Activated CD4-positive, alpha-beta memory T cell treated with anti-CD3 and anti-CD28 coated beads, Interleukin-2, amount 10 ng/mL, durations not matched to agents 7 days and 5 days (primary cell): ENCODE measurements at regions not wholly inside any gene's neighbourhood (a gene's known extent, or its start where the extent isn't known, plus 50 kb on each side); places are given as distances from the start of the nearest gene placed in this dataset.

ENCODE experiments used
- CTCF ChIA-PET: fragments of 350-600 bp; sonication (Branson Sonifier 250); formaldehyde crosslinking; loops from one replicate; lab custom pipeline; 2021; ENCODE audit warnings: antibody characterized with exemption, inconsistent platforms; lab: Charles Lee
- POLR2A ChIA-PET: fragments of 350-600 bp; sonication (Branson Sonifier 250); formaldehyde crosslinking; loops from one replicate; lab custom pipeline; 2021; ENCODE audit warnings: antibody characterized with exemption; lab: Charles Lee
- DNase-seq: peaks from one replicate; pipeline ENCODE4 v3.0.0-alpha.2; 2020
- H3K27ac Mint-ChIP-seq: one replicate; pipeline ENCODE4 v1.8.0; 2021; ENCODE audit warnings: mild to moderate bottlenecking, mixed read lengths
- H3K27me3 Mint-ChIP-seq: one replicate; pipeline ENCODE4 v1.8.0; 2021; ENCODE audit warnings: mixed read lengths
- H3K36me3 Mint-ChIP-seq: one replicate; pipeline ENCODE4 v1.8.0; 2021; ENCODE audit warnings: low read depth, mixed read lengths
- H3K4me1 Mint-ChIP-seq: one replicate; pipeline ENCODE4 v1.8.0; 2021; ENCODE audit warnings: mixed read lengths
- H3K4me3 Mint-ChIP-seq: one replicate; pipeline ENCODE4 v1.8.0; 2021; ENCODE audit warnings: mild to moderate bottlenecking, mixed read lengths
- H3K9me3 Mint-ChIP-seq: one replicate; pipeline ENCODE4 v1.8.0; 2021; ENCODE audit warnings: mixed read lengths

DNA sequence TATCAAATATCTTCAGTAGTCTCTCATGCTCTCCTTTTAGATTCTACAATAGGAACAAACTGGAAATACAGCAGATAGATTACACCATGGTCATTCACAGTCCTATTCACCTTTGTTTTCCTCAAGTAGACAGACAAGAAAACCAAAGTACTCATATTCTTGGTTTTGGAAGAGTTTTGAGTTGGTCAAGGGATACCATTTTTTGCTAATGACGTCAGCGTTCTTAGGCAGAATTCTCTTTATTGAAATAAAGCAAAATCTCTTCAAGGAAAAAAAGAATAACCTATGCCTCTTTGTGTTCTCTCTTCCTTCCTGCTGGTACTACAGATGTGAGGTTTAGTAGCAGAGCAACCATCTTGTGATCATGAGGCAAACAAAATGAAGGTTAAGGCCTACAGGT lies 268.3 kb upstream of the PDZRN3 start:
- no peak for DNase-seq
- CTCF ChIA-PET = no interaction called here

GRCh38 chr3:73885862-73886261 lies 261.1 kb upstream of the PDZRN3 start:
- Mint-ChIP-seq H3K36me3 (no peaks in the 10 kb centered on the region), H3K9me3 (peaks cover 7% of the 10 kb centered on the region), H3K4me3 (no peak overlapping the region), H3K27me3 (no peaks in the 10 kb centered on the region), H3K4me1 (no peaks in the 10 kb centered on the region), H3K27ac (no peak overlapping the region)
- ChIA-PET POLR2A (no interaction called here), CTCF (no interaction called here)
- DNase-seq = no peak

More for the DNA sequence above, 268.3 kb upstream of the PDZRN3 start:
- Mint-ChIP-seq H3K27me3 (no peaks in the 10 kb centered on the region), H3K27ac (no peak overlapping the region), H3K4me3 (no peak overlapping the region), H3K9me3 (peaks cover 2% of the 10 kb centered on the region), H3K4me1 (no peaks in the 10 kb centered on the region), H3K36me3 (no peaks in the 10 kb centered on the region)
- POLR2A ChIA-PET = no interaction called here

DNA sequence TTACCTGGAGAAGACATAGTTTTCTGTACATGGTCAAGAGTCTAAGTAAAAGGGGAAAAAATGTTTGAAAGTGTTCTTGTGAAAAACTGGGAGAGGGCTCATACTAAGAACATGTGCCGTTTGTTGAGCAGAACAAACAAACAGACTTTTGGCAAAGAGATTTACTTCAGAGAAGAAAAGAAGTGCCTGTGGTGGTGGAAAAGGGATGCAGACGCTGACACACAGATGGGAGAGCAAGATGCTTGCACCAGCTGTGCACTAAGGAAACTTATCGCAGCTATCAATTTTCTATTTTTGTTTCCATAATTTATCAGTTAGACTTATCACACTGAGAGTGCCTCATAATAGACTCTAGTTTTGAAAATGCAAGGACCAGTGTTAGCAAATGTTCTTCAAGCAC lies 259.6 kb upstream of the PDZRN3 start:
- H3K9me3 Mint-ChIP-seq = peaks cover 10% of the 10 kb centered on the region
- POLR2A ChIA-PET = no interaction called here

GRCh38 chr3:73883497-73883896 lies 258.8 kb upstream of the PDZRN3 start:
- DNase-seq = no peak
- no peaks in the 10 kb centered on the region for H3K36me3 Mint-ChIP-seq
- no peak overlapping the region for H3K27ac Mint-ChIP-seq
- ChIA-PET CTCF (no interaction called here), POLR2A (no interaction called here)
- H3K9me3 Mint-ChIP-seq = peaks cover 10% of the 10 kb centered on the region
- H3K27me3 Mint-ChIP-seq = no peaks in the 10 kb centered on the region
- H3K4me1 Mint-ChIP-seq = no peaks in the 10 kb centered on the region
- H3K4me3 Mint-ChIP-seq = no peak overlapping the region

More for the DNA sequence above, 259.6 kb upstream of the PDZRN3 start:
- H3K36me3 Mint-ChIP-seq = no peaks in the 10 kb centered on the region
- CTCF ChIA-PET = no interaction called here
- H3K4me3 Mint-ChIP-seq = no peak overlapping the region
- DNase-seq = no peak
- H3K27me3 Mint-ChIP-seq = no peaks in the 10 kb centered on the region
- no peak overlapping the region for H3K27ac Mint-ChIP-seq
- H3K4me1 Mint-ChIP-seq = no peaks in the 10 kb centered on the region

DNA sequence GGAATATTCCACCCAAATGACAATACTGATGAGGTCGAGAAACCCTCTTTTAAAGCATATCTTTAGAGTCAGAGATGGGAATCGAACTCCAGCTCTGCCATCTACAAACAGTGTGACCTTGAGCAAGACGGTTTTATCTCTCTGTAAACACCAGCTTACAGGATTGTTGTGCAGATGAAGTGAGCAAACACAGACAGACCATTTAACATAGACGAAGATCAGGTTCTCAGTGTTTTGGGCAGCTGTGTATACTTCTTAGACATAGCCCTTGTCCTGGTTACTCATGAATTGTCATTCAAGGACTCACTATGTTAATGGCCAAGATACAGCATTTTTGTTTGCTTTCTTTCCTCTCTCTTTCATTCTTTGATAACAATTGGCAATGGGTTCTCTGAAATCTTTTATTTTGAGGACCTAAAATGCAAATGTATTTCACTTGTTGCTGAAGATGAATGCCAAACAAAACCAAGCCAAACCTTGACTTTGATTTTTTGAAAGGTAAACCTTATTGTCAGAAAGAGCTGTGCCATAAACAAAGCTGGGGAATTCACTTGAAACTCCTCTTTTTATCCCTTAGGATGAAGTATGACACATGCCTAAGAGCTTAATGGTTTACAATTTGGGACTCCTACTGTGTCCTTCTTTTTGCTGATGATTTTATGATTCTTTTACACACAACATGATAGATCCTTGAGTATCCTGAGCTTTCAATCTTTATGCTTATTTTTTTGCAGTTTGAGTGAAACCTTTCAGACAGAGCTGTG lies 250.0 kb upstream of the PDZRN3 start:
- ChIA-PET CTCF (no interaction called here), POLR2A (no interaction called here)
- no peaks in the 10 kb centered on the region for H3K36me3 Mint-ChIP-seq
- no peak for DNase-seq
- H3K9me3 Mint-ChIP-seq = no peaks in the 10 kb centered on the region
- no peak overlapping the region for H3K4me3 Mint-ChIP-seq
- H3K4me1 Mint-ChIP-seq = no peaks in the 10 kb centered on the region
- H3K27me3 Mint-ChIP-seq = no peaks in the 10 kb centered on the region
- no peak overlapping the region for H3K27ac Mint-ChIP-seq

DNA sequence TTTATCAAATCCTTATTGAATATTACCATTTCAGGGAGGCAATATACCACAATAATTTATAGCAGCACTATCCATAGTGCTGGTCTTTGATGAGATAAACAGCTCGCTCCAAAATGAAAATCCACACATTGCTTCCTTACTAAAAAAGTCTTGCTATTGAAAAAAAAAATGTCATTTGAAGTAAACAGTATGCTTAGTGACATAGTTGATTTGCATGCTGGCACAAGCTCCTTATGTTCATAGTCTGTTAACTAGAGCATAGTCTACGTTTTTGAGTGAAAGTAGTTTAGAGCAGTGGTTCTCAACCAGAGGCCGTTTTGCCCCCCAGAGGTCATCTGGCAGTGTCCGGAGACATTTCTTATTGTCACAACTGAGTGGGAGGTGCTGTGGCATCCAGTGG lies 249.4 kb upstream of the PDZRN3 start:
- no peaks in the 10 kb centered on the region for H3K9me3 Mint-ChIP-seq
- ChIA-PET CTCF (no interaction called here), POLR2A (no interaction called here)
- no peaks in the 10 kb centered on the region for H3K36me3 Mint-ChIP-seq
- H3K27ac Mint-ChIP-seq = no peak overlapping the region
- no peaks in the 10 kb centered on the region for H3K4me1 Mint-ChIP-seq
- H3K4me3 Mint-ChIP-seq = no peak overlapping the region
- H3K27me3 Mint-ChIP-seq = no peaks in the 10 kb centered on the region
- no peak for DNase-seq

DNA sequence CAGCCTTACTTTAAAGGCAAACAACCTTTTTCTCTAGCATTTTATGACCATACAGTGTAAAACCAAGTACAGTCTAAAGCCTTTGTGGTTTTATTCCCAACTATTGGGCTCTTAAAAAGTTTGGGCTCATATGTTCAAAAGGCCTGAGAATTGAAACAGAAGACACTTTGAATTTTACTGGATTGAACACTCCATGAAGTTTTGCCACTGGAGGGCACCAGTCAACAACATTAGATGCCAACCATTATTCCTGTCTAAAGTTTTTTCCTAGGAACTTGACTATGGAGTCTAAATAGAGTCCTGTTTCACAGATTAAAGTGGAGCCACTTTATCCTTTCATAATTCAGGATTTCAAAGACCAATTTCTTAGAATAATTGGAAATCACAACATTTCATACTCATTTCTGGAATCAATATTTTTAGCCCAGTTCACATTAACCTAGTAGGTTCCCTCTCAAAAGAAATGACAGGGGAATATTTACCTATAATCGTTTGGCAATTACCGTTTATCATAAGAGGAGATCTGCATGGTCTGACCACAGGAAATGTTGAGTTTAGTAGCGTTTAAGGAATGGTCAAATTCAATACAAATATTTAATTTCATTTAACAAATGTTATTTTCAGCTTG lies 244.1 kb upstream of the PDZRN3 start:
- Mint-ChIP-seq H3K36me3 (no peaks in the 10 kb centered on the region), H3K9me3 (no peaks in the 10 kb centered on the region), H3K27me3 (no peaks in the 10 kb centered on the region), H3K4me3 (no peak overlapping the region), H3K27ac (no peak overlapping the region), H3K4me1 (no peaks in the 10 kb centered on the region)
- no peak for DNase-seq
- POLR2A ChIA-PET = no interaction called here
- CTCF ChIA-PET = no interaction called here

GRCh38 chr3:73867524-73867923 lies 242.8 kb upstream of the PDZRN3 start:
- CTCF ChIA-PET = no interaction called here
- H3K9me3 Mint-ChIP-seq = no peaks in the 10 kb centered on the region
- POLR2A ChIA-PET = no interaction called here
- H3K36me3 Mint-ChIP-seq = no peaks in the 10 kb centered on the region
- no peak for DNase-seq
- no peak overlapping the region for H3K4me3 Mint-ChIP-seq
- H3K27ac Mint-ChIP-seq = no peak overlapping the region
- no peaks in the 10 kb centered on the region for H3K4me1 Mint-ChIP-seq
- H3K27me3 Mint-ChIP-seq = no peaks in the 10 kb centered on the region

GRCh38 chr3:73866846-73867245 lies 242.1 kb upstream of the PDZRN3 start:
- no peaks in the 10 kb centered on the region for H3K4me1 Mint-ChIP-seq
- H3K27me3 Mint-ChIP-seq = no peaks in the 10 kb centered on the region
- H3K36me3 Mint-ChIP-seq = no peaks in the 10 kb centered on the region
- H3K27ac Mint-ChIP-seq = no peak overlapping the region
- DNase-seq = no peak
- ChIA-PET POLR2A (no interaction called here), CTCF (no interaction called here)
- H3K4me3 Mint-ChIP-seq = no peak overlapping the region
- peaks cover 1% of the 10 kb centered on the region for H3K9me3 Mint-ChIP-seq

DNA sequence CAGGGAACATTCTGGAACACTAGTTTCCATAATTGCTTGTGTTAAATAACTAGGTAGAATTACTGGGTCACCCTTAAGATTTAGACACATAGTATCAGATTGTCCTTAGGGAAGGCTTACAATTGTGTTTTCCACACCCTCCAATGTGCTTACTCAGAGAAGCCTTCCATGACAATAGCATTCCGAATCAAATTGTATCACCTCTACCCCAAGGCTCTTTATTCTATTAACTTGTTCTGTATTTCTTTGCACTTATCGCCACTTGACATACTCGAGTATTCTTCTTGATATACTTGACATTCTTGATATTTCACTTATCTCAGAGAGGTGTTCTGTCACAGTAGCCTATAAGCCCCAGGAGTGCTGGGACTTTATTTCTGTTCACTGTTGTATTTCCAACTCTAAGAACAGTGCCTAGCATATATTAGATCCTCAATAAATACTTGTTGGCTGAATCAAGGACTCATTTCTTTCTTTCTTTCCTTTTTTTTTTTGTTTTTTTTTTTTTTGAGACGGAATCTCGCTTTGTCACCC lies 238.9 kb upstream of the PDZRN3 start:
- H3K4me3 Mint-ChIP-seq = no peak overlapping the region
- no peaks in the 10 kb centered on the region for H3K4me1 Mint-ChIP-seq
- POLR2A ChIA-PET = no interaction called here
- CTCF ChIA-PET = no interaction called here
- H3K27ac Mint-ChIP-seq = no peak overlapping the region
- H3K27me3 Mint-ChIP-seq = no peaks in the 10 kb centered on the region
- H3K36me3 Mint-ChIP-seq = no peaks in the 10 kb centered on the region
- H3K9me3 Mint-ChIP-seq = peaks cover 4% of the 10 kb centered on the region
- no peak for DNase-seq

- ChIA-PET POLR2A (no interaction called here), CTCF (no interaction called here)
- no peak for DNase-seq
- Mint-ChIP-seq H3K4me3 (no peak overlapping the region), H3K36me3 (no peaks in the 10 kb centered on the region), H3K27ac (no peak overlapping the region), H3K27me3 (no peaks in the 10 kb centered on the region), H3K9me3 (no peaks in the 10 kb centered on the region), H3K4me1 (no peaks in the 10 kb centered on the region)
These were observed 231.1 kb upstream of the PDZRN3 start for GRCh38 chr3:73855813-73856212.

GRCh38 chr3:73848173-73848906 lies 223.6 kb upstream of the PDZRN3 start:
- Mint-ChIP-seq H3K9me3 (no peaks in the 10 kb centered on the region), H3K27ac (no peak overlapping the region), H3K4me1 (no peaks in the 10 kb centered on the region), H3K4me3 (no peak overlapping the region), H3K27me3 (no peaks in the 10 kb centered on the region), H3K36me3 (no peaks in the 10 kb centered on the region)
- DNase-seq = no peak
- CTCF ChIA-PET = no interaction called here
- POLR2A ChIA-PET = no interaction called here

DNA sequence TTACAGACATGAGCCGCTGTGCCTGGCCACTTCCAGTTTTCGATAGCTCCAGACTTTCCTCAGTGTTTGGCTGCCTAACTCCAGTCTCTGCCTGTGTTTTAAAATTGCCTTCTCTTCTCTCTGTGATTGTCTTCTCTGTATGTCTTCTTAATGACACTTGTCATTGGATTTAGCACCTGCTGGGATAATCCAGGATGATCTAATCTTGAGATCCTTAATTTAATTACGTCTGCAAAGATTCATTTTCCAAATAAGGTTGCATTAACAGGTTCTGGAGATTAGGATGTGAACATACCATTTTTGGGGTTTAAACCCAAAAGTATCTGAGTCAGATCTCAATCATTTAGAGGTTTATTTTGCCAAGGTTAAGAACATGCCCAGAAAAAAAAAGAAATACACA lies 222.2 kb upstream of the PDZRN3 start:
- ChIA-PET POLR2A (no interaction called here), CTCF (no interaction called here)
- Mint-ChIP-seq H3K4me3 (no peak overlapping the region), H3K27me3 (no peaks in the 10 kb centered on the region), H3K27ac (no peak overlapping the region), H3K36me3 (no peaks in the 10 kb centered on the region), H3K4me1 (no peaks in the 10 kb centered on the region), H3K9me3 (no peaks in the 10 kb centered on the region)
- DNase-seq = no peak
